ENCODE measurements at regions not wholly inside any gene's neighbourhood (a gene's known extent, or its start where the extent isn't known, plus 50 kb on each side); places are given as distances from the start of the nearest gene placed in this dataset.

DNA sequence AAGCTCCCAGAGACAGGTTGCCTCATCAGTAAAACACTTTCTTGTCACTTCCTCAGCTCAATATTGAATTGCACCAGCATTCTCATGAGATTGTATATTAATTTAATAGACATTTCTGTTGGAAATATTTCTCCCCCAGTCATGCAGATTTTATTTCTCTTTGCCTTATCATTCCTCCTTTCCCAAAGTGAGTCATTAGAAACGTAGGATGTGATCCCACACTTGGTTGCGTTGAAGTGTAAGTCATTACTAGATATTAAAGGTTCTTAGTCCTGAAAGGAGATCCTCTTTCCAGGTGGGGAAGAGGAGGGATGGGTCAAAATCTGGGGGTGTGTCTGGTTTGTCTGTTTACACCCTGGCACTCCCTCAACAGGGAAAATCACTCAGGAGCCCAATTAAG, 438.2 kb downstream of the SLC4A3 start:
- no peak overlapping the region for H2BK12ac ChIP-seq (ENCODE audit: insufficient read length, low read depth, low read length)
- H2AK5ac ChIP-seq (ENCODE audit: insufficient read length, low read length) = no peak overlapping the region
- no peak overlapping the region for H2AFZ ChIP-seq (ENCODE audit: low read length)
- no peak overlapping the region for H3K9ac ChIP-seq (ENCODE audit: extremely low read depth, insufficient read length, low read length)
- H2BK5ac ChIP-seq (ENCODE audit: insufficient read length, low read length) = no peak overlapping the region
- peaks cover 4% of the 10 kb centered on the region; the same call in 1 of the 2 replicates for H3K4me1 ChIP-seq (ENCODE audit: insufficient read depth, low read length)
- no peak overlapping the region for H3K18ac ChIP-seq (ENCODE audit: insufficient read length, low read depth, low read length)
- H3K56ac ChIP-seq (ENCODE audit: insufficient read length, low read depth, low read length) = no peak overlapping the region
- no peaks in the 10 kb centered on the region for H3K79me2 ChIP-seq (ENCODE audit: insufficient read depth, low read length)
- H3K4ac ChIP-seq (ENCODE audit: low read depth, low read length) = no peak overlapping the region
- no peak overlapping the region for H3K23ac ChIP-seq (ENCODE audit: insufficient read length, low read depth, low read length)
- H4K20me1 ChIP-seq (ENCODE audit: control insufficient read depth, insufficient read depth, insufficient read length) = no peaks in the 10 kb centered on the region
- H3K27ac ChIP-seq (ENCODE audit: insufficient read length, low read depth, low read length) = no peak overlapping the region
- WGBS (ENCODE audit: extremely low coverage, insufficient read length, low lambda C conversion rate) = no CpG with 5 or more reads among the region's 2 CpGs
- H3T11ph ChIP-seq (ENCODE audit: low read length) = no peak overlapping the region
- no peak overlapping the region for H3K4me3 Mint-ChIP-seq
- no peak overlapping the region for H3K14ac ChIP-seq (ENCODE audit: insufficient read depth, low read length)
- peaks cover 5 to 10% of the 10 kb centered on the region in 2 experiments; a peak in 3 of 4 replicates for H3K4me1 Mint-ChIP-seq
- no peak overlapping the region for H3K27ac Mint-ChIP-seq
- H3K23me2 ChIP-seq (ENCODE audit: insufficient read length, low read depth, low read length, poor library complexity, severe bottlenecking) = no peaks in the 10 kb centered on the region
- no peak overlapping the region for H3K4me2 ChIP-seq (ENCODE audit: insufficient read depth, insufficient read length, low read length)
- H3K9me3 ChIP-seq (ENCODE audit: control insufficient read depth, low read depth, low read length) = no peaks in the 10 kb centered on the region
- DNase-seq = no peak
- TF ChIP-seq, protein P1, sequence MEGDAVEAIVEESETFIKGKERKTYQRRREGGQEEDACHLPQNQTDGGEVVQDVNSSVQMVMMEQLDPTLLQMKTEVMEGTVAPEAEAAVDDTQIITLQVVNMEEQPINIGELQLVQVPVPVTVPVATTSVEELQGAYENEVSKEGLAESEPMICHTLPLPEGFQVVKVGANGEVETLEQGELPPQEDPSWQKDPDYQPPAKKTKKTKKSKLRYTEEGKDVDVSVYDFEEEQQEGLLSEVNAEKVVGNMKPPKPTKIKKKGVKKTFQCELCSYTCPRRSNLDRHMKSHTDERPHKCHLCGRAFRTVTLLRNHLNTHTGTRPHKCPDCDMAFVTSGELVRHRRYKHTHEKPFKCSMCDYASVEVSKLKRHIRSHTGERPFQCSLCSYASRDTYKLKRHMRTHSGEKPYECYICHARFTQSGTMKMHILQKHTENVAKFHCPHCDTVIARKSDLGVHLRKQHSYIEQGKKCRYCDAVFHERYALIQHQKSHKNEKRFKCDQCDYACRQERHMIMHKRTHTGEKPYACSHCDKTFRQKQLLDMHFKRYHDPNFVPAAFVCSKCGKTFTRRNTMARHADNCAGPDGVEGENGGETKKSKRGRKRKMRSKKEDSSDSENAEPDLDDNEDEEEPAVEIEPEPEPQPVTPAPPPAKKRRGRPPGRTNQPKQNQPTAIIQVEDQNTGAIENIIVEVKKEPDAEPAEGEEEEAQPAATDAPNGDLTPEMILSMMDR (conservative IDR thresholded peaks at IDR 0.05) = no peak
- H2BK15ac ChIP-seq (ENCODE audit: low read depth, low read length) = no peak overlapping the region
- no peaks in the 10 kb centered on the region for H3K27me3 Mint-ChIP-seq (ENCODE audit: low read depth)
- no peak overlapping the region for H2BK20ac ChIP-seq (ENCODE audit: low read depth, low read length, poor library complexity, severe bottlenecking)
- H3K36me3 Mint-ChIP-seq (ENCODE audit: insufficient read depth in 1 of 3, low read depth in 3 of 3) = 0 out of 7 replicates have a peak, but pooled peaks cover 0 to 2% (median 0%) of the 10 kb centered on the region in 3 experiments
- no peak overlapping the region for H4K91ac ChIP-seq (ENCODE audit: insufficient read length, low read depth, low read length)
- H4K5ac ChIP-seq (ENCODE audit: insufficient read length, low read depth, low read length) = no peak overlapping the region
- no peaks in the 10 kb centered on the region for H3K9me3 Mint-ChIP-seq
- no peaks in the 10 kb centered on the region for H3K27me3 ChIP-seq (ENCODE audit: insufficient read depth, low read length)
- no peaks in the 10 kb centered on the region for H3K79me1 ChIP-seq (ENCODE audit: insufficient read depth, low read depth, low read length, poor library complexity, severe bottlenecking)
- H2BK120ac ChIP-seq (ENCODE audit: low read depth, low read length, poor library complexity, severe bottlenecking) = no peak overlapping the region
- H4K8ac ChIP-seq (replicated peaks; ENCODE audit: insufficient read length, low read depth, low read length) = no peak overlapping the region
